Neural cell (in vitro differentiated cells): ENCODE measurements at regions not wholly inside any gene's neighbourhood (a gene's known extent, or its start where the extent isn't known, plus 50 kb on each side); places are given as distances from the start of the nearest gene placed in this dataset.

ENCODE experiments used
- H2AFZ ChIP-seq: fragments of 200-600, 300-800 bp; sonication (generic), shearing (Covaris generic); 2 replicates; pipeline ENCODE4 v1.6.0; 2014; ENCODE audit warnings: low read depth, mild to moderate bottlenecking, antibody characterized with exemption, low read length, moderate library complexity
- H3F3A ChIP-seq: fragments of 200-600 bp; shearing (Covaris generic); 2 replicates; pipeline ENCODE4 v1.6.1; 2016; ENCODE audit warnings: mild to moderate bottlenecking, moderate library complexity, mixed read lengths, antibody characterized with exemption, low read length; ENCODE audit not compliant: insufficient read depth, poor library complexity, severe bottlenecking
- H3K27ac ChIP-seq: fragments of 200-600, 300-800 bp; sonication (generic), shearing (Covaris generic); 2 replicates; pipeline ENCODE4 v1.5.1; 2014; ENCODE audit warnings: mild to moderate bottlenecking, low read length, moderate library complexity
- H3K27me3 ChIP-seq: fragments of 300-800, 200-600 bp; sonication (generic), shearing (Covaris generic); 2 replicates; pipeline ENCODE4 v1.6.0; 2014; ENCODE audit warnings: mild to moderate bottlenecking, low read depth, low read length, moderate library complexity; ENCODE audit not compliant: insufficient read depth
- H3K36me3 ChIP-seq: fragments of 300-800, 200-600 bp; sonication (generic), shearing (Covaris generic); 2 replicates; pipeline ENCODE4 v1.5.1; 2014; ENCODE audit warnings: mild to moderate bottlenecking, antibody characterized with exemption, low read length, moderate library complexity; ENCODE audit not compliant: insufficient read depth
- H3K4me2 ChIP-seq: fragments of 300-800, 200-600 bp; sonication (generic), shearing (Covaris generic); 2 replicates; pipeline ENCODE4 v1.6.0; 2014; ENCODE audit warnings: mild to moderate bottlenecking, low read length
- H3K4me3 ChIP-seq: fragments of 300-800, 200-600 bp; sonication (generic), shearing (Covaris generic); 2 replicates; pipeline ENCODE4 v1.5.1; 2014; ENCODE audit warnings: mild to moderate bottlenecking, low read length, moderate library complexity
- H3K79me2 ChIP-seq: fragments of 200-600 bp; shearing (Covaris generic); replicated peaks from 2 replicates; pipeline ENCODE4 v1.6.0; 2014; ENCODE audit warnings: mild to moderate bottlenecking, low read length, moderate library complexity; ENCODE audit not compliant: insufficient read depth
- H3K9ac ChIP-seq: fragments of 300-800, 200-600 bp; sonication (generic), shearing (Covaris generic); 2 replicates; pipeline ENCODE4 v1.6.1; 2016; ENCODE audit warnings: mild to moderate bottlenecking, low read length, mixed read lengths
- H3K9me2 ChIP-seq: fragments of 200-600 bp; shearing (Covaris generic); 2 replicates; pipeline ENCODE4 v1.6.1; 2016; ENCODE audit warnings: mild to moderate bottlenecking, low read length, mixed read lengths; ENCODE audit not compliant: insufficient read depth
- H3K9me3 ChIP-seq: fragments of 200-600, 300-800 bp; sonication (generic), shearing (Covaris generic); 2 replicates; pipeline ENCODE4 v1.6.1; 2016; ENCODE audit warnings: mild to moderate bottlenecking, mixed run types, low read length, moderate library complexity, mixed read lengths
- H4K20me1 ChIP-seq: fragments of 200-600 bp; shearing (Covaris generic); 2 replicates; pipeline ENCODE4 v1.6.1; 2016; ENCODE audit warnings: mild to moderate bottlenecking, mixed run types; ENCODE audit not compliant: insufficient read depth
- EP300 ChIP-seq: fragments of 450-650 bp; conservative IDR thresholded peaks from 2 replicates; pipeline ENCODE4 v1.6.1; 2014; ENCODE audit warnings: antibody characterized with exemption, mild to moderate bottlenecking, moderate library complexity; ENCODE audit not compliant: poor library complexity, severe bottlenecking
- EZH2 ChIP-seq: fragments of 200-600, 300-800 bp; shearing (Covaris generic), sonication (generic); IDR thresholded peaks from 2 replicates; pipeline ENCODE4 v1.6.1; 2014; ENCODE audit warnings: antibody characterized with exemption, low read length, borderline replicate concordance, mild to moderate bottlenecking; ENCODE audit not compliant: insufficient read depth, poor library complexity, severe bottlenecking
- MXI1 ChIP-seq: fragments of 450-650 bp; conservative IDR thresholded peaks from 2 replicates; pipeline ENCODE4 v1.6.1; 2014; ENCODE audit warnings: antibody characterized with exemption, mild to moderate bottlenecking; ENCODE audit not compliant: poor library complexity, severe bottlenecking
- POLR2AphosphoS5 ChIP-seq: IDR thresholded peaks from 2 replicates; pipeline ENCODE4 v1.6.1; 2012
- RAD21 ChIP-seq: fragments of 450-650 bp; conservative IDR thresholded peaks from 2 replicates; pipeline ENCODE4 v1.6.1; 2014; ENCODE audit warnings: antibody characterized with exemption, mild to moderate bottlenecking, moderate library complexity
- SMC3 ChIP-seq: fragments of 450-650 bp; conservative IDR thresholded peaks from 2 replicates; pipeline ENCODE4 v1.6.1; 2014; ENCODE audit warnings: antibody characterized with exemption, mild to moderate bottlenecking, moderate library complexity; ENCODE audit not compliant: poor library complexity
- TAF1 ChIP-seq: IDR thresholded peaks from 2 replicates; pipeline ENCODE4 v1.6.1; 2012; ENCODE audit warnings: low read depth
- TF ChIP-seq, protein P1 (sequence below): IDR thresholded peaks from 2 replicates; pipeline ENCODE4 v1.6.1; 2012; ENCODE audit warnings: borderline replicate concordance
- TF ChIP-seq, protein P2 (sequence below): fragments of 450-650 bp; IDR thresholded peaks from 2 replicates; pipeline ENCODE4 v1.5.1; 2014; ENCODE audit warnings: antibody characterized with exemption, mild to moderate bottlenecking, moderate library complexity; ENCODE audit not compliant: poor library complexity, severe bottlenecking

GRCh38 chr6:137351890-137352289 is 132.7 kb upstream of the IFNGR1 start:
- H3K9me2 ChIP-seq = no peaks in the 10 kb centered on the region
- no peaks in the 10 kb centered on the region for H3K36me3 ChIP-seq
- TF ChIP-seq RAD21 (no peak), POLR2AphosphoS5 (no peak), EZH2 (no peak), SMC3 (no peak), TAF1 (no peak), EP300 (no peak), MXI1 (no peak)
- TF ChIP-seq, protein P1, sequence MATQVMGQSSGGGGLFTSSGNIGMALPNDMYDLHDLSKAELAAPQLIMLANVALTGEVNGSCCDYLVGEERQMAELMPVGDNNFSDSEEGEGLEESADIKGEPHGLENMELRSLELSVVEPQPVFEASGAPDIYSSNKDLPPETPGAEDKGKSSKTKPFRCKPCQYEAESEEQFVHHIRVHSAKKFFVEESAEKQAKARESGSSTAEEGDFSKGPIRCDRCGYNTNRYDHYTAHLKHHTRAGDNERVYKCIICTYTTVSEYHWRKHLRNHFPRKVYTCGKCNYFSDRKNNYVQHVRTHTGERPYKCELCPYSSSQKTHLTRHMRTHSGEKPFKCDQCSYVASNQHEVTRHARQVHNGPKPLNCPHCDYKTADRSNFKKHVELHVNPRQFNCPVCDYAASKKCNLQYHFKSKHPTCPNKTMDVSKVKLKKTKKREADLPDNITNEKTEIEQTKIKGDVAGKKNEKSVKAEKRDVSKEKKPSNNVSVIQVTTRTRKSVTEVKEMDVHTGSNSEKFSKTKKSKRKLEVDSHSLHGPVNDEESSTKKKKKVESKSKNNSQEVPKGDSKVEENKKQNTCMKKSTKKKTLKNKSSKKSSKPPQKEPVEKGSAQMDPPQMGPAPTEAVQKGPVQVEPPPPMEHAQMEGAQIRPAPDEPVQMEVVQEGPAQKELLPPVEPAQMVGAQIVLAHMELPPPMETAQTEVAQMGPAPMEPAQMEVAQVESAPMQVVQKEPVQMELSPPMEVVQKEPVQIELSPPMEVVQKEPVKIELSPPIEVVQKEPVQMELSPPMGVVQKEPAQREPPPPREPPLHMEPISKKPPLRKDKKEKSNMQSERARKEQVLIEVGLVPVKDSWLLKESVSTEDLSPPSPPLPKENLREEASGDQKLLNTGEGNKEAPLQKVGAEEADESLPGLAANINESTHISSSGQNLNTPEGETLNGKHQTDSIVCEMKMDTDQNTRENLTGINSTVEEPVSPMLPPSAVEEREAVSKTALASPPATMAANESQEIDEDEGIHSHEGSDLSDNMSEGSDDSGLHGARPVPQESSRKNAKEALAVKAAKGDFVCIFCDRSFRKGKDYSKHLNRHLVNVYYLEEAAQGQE = no peak
- TF ChIP-seq, protein P2, sequence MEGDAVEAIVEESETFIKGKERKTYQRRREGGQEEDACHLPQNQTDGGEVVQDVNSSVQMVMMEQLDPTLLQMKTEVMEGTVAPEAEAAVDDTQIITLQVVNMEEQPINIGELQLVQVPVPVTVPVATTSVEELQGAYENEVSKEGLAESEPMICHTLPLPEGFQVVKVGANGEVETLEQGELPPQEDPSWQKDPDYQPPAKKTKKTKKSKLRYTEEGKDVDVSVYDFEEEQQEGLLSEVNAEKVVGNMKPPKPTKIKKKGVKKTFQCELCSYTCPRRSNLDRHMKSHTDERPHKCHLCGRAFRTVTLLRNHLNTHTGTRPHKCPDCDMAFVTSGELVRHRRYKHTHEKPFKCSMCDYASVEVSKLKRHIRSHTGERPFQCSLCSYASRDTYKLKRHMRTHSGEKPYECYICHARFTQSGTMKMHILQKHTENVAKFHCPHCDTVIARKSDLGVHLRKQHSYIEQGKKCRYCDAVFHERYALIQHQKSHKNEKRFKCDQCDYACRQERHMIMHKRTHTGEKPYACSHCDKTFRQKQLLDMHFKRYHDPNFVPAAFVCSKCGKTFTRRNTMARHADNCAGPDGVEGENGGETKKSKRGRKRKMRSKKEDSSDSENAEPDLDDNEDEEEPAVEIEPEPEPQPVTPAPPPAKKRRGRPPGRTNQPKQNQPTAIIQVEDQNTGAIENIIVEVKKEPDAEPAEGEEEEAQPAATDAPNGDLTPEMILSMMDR = no peak
- no peaks in the 10 kb centered on the region for H3K79me2 ChIP-seq
- H4K20me1 ChIP-seq = no peaks in the 10 kb centered on the region
- no peak overlapping the region for H3K27ac ChIP-seq
- no peak overlapping the region for H3K4me3 ChIP-seq
- no peak overlapping the region for H3K4me2 ChIP-seq
- H3F3A ChIP-seq = no peaks in the 10 kb centered on the region
- no peak overlapping the region for H2AFZ ChIP-seq
- H3K9me3 ChIP-seq = no peaks in the 10 kb centered on the region
- H3K27me3 ChIP-seq = no peaks in the 10 kb centered on the region
- H3K9ac ChIP-seq = no peak overlapping the region

- H2AFZ ChIP-seq = no peak overlapping the region
- no peak overlapping the region for H3K4me3 ChIP-seq
- no peaks in the 10 kb centered on the region for H3K9me3 ChIP-seq
- H3K4me2 ChIP-seq = no peak overlapping the region
- no peaks in the 10 kb centered on the region for H4K20me1 ChIP-seq
- H3K9ac ChIP-seq = no peak overlapping the region
- H3K79me2 ChIP-seq = no peaks in the 10 kb centered on the region
- no peaks in the 10 kb centered on the region for H3K27me3 ChIP-seq
- H3K36me3 ChIP-seq = no peaks in the 10 kb centered on the region
- H3K9me2 ChIP-seq = no peaks in the 10 kb centered on the region
- no peaks in the 10 kb centered on the region for H3F3A ChIP-seq
- TF ChIP-seq EZH2 = no peak
- TF ChIP-seq RAD21 = no peak
- TF ChIP-seq POLR2AphosphoS5 = no peak
- no peak for TF ChIP-seq MXI1
- TF ChIP-seq, protein P1 = no peak
- no peak overlapping the region for H3K27ac ChIP-seq
These were observed 131.7 kb upstream of the IFNGR1 start for GRCh38 chr6:137350857-137351256.
